Upper lobe of left lung (tissue), 4 donors: ENCODE measurements at regions not wholly inside any gene's neighbourhood (a gene's known extent, or its start where the extent isn't known, plus 50 kb on each side); places are given as distances from the start of the nearest gene placed in this dataset.

Source experiments
- EP300 ChIP-seq, 4 donors: sonication (generic); formaldehyde crosslinking; IDR thresholded peaks; one replicate each; pipeline ENCODE4 v1.5.1; 2017; ENCODE audit warnings: antibody characterized with exemption in 4 of 4, control low read depth in 2 of 4
- POLR2A ChIP-seq, 4 donors: fragments of 450-650 bp; IDR thresholded peaks; one replicate each; pipeline ENCODE4 v1.5.1; 2016 to 2017; ENCODE audit warnings: antibody characterized with exemption in 4 of 4, mild to moderate bottlenecking in 2 of 4

DNA sequence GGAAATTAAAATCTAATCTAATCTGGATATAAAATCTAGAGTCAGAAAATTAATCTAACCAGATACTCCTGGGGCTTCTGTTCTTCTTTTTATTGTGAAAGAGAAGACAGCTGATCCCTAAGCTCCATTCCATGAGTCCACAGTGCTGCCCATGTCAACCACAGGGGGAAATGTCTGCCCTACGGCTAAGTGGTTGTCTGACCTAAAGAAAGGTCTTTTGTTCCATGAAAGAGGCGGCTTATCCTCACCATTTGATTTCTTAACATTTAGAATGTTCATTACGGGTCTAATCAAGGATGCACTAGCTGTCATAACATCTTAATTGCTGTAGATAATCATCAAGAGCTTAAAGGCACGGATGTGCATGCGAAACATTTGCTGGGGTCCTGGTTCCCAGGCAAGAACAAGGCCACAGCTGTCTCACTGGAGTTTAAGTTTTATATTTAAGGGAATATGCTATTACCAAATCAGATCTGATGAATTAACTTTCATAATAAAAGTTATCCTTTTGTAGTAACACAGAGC, 162.6 kb downstream of the PAX3 start:
- TF ChIP-seq POLR2A (IDR thresholded peaks at IDR 0.05) (no peak), EP300 (IDR thresholded peaks at IDR 0.05) (no peak)
